HEK293 (cell line): ENCODE measurements at regions not wholly inside any gene's neighbourhood (a gene's known extent, or its start where the extent isn't known, plus 50 kb on each side); places are given as distances from the start of the nearest gene placed in this dataset.

ENCODE experiments used
- CTCF ChIA-PET: fragments of 350-600 bp; formaldehyde crosslinking; extraction: SDS; loops from one replicate; lab custom pipeline; 2021; ENCODE audit warnings: antibody characterized with exemption; lab: Yijun Ruan, JAX
- POLR2A ChIA-PET: fragments of 300-600 bp; formaldehyde crosslinking; extraction: SDS; loops from one replicate; lab custom pipeline; 2020; ENCODE audit warnings: antibody characterized with exemption, inconsistent platforms; lab: Yijun Ruan, JAX
- H3K27ac ChIP-seq: fragments of 200-500 bp; sonication (Bioruptor generic); 2 replicates; pipeline ENCODE4 v1.5.1; 2014; ENCODE audit warnings: low read depth, low read length, control low read depth, inconsistent platforms; ENCODE audit errors: extremely low read depth
- H3K36me3 ChIP-seq, 2 experiments: fragments of 200-500 bp in 1 of 2; sonication (Bioruptor generic) in 1 of 2; 1 replicate in 1 of 2; 2 replicates in 1 of 2; pipeline ENCODE4 v1.5.1; 2014 to 2017; ENCODE audit warnings: inconsistent platforms in 2 of 2, low read length in 2 of 2; ENCODE audit not compliant: control insufficient read depth in 2 of 2, insufficient read depth in 1 of 2
- H3K4me1 ChIP-seq: fragments of 200-500 bp; sonication (Bioruptor generic); 2 replicates; pipeline ENCODE4 v1.5.1; 2014; ENCODE audit warnings: mild to moderate bottlenecking, low read length, inconsistent platforms; ENCODE audit not compliant: control insufficient read depth, insufficient read depth
- H3K4me3 ChIP-seq: 2 replicates; pipeline ENCODE4 v1.5.1; 2011; ENCODE audit warnings: low read depth, mild to moderate bottlenecking, control low read depth, low read length, moderate library complexity
- H3K9me3 ChIP-seq: fragments of 200-500 bp; sonication (Bioruptor generic); 2 replicates; pipeline ENCODE4 v1.5.1; 2014; ENCODE audit warnings: low read depth, low read length, inconsistent platforms; ENCODE audit not compliant: control insufficient read depth, insufficient read depth
- HOXD13 ChIP-seq: sonication (generic); formaldehyde crosslinking; IDR thresholded peaks from 2 replicates; pipeline ENCODE4 v1.8.0; 2022; ENCODE audit warnings: missing genetic modification reagents, borderline replicate concordance
- KLF1 ChIP-seq: fragments of 450-650 bp; formaldehyde crosslinking; IDR thresholded peaks from 2 replicates; pipeline ENCODE4 v1.5.1; 2016; ENCODE audit warnings: missing biosample characterization, missing genetic modification characterization
- KLF7 ChIP-seq: fragments of 450-650 bp; formaldehyde crosslinking; IDR thresholded peaks from 2 replicates; pipeline ENCODE4 v1.5.1; 2016; ENCODE audit warnings: missing biosample characterization, missing genetic modification characterization, borderline replicate concordance
- REPIN1 ChIP-seq: fragments of 450-650 bp; formaldehyde crosslinking; IDR thresholded peaks from 2 replicates; pipeline ENCODE4 v1.5.1; 2017; ENCODE audit warnings: missing biosample characterization, missing genetic modification characterization, low read depth
- ZNF157 ChIP-seq: fragments of 450-650 bp; formaldehyde crosslinking; IDR thresholded peaks from 2 replicates; pipeline ENCODE4 v1.5.1; 2016; ENCODE audit warnings: missing biosample characterization, missing genetic modification characterization
- ZNF175 ChIP-seq: fragments of 450-650 bp; formaldehyde crosslinking; IDR thresholded peaks from 2 replicates; pipeline ENCODE4 v1.5.1; 2016; ENCODE audit warnings: missing biosample characterization, missing genetic modification characterization
- ZNF202 ChIP-seq: fragments of 450-650 bp; formaldehyde crosslinking; IDR thresholded peaks from 2 replicates; pipeline ENCODE4 v1.5.1; 2016; ENCODE audit warnings: missing biosample characterization, missing genetic modification characterization, borderline replicate concordance
- ZNF223 ChIP-seq: fragments of 450-650 bp; formaldehyde crosslinking; IDR thresholded peaks from 2 replicates; pipeline ENCODE4 v1.5.1; 2016; ENCODE audit warnings: missing biosample characterization, missing genetic modification characterization
- ZNF23 ChIP-seq: fragments of 450-650 bp; formaldehyde crosslinking; IDR thresholded peaks from 2 replicates; pipeline ENCODE4 v1.5.1; 2016; ENCODE audit warnings: missing biosample characterization, missing genetic modification characterization, borderline replicate concordance
- ZNF248 ChIP-seq: fragments of 450-650 bp; formaldehyde crosslinking; IDR thresholded peaks from 2 replicates; pipeline ENCODE4 v1.5.1; 2017; ENCODE audit warnings: missing biosample characterization, missing genetic modification characterization
- ZNF423 ChIP-seq: fragments of 450-650 bp; formaldehyde crosslinking; IDR thresholded peaks from 2 replicates; pipeline ENCODE4 v1.5.1; 2016; ENCODE audit warnings: missing biosample characterization, missing genetic modification characterization
- ZNF48 ChIP-seq: fragments of 450-650 bp; formaldehyde crosslinking; IDR thresholded peaks from 2 replicates; pipeline ENCODE4 v1.5.1; 2016; ENCODE audit warnings: missing biosample characterization, missing genetic modification characterization
- ZNF530 ChIP-seq: fragments of 450-650 bp; formaldehyde crosslinking; IDR thresholded peaks from 2 replicates; pipeline ENCODE4 v1.5.1; 2016; ENCODE audit warnings: low read depth, missing biosample characterization, missing genetic modification characterization
- ZNF654 ChIP-seq: fragments of 450-650 bp; formaldehyde crosslinking; IDR thresholded peaks from 2 replicates; pipeline ENCODE4 v1.5.1; 2016; ENCODE audit warnings: low read depth, missing biosample characterization, missing genetic modification characterization
- ZNF658 ChIP-seq: fragments of 450-650 bp; formaldehyde crosslinking; IDR thresholded peaks from 2 replicates; pipeline ENCODE4; 2016; ENCODE audit warnings: missing biosample characterization, missing genetic modification characterization
- ZNF768 ChIP-seq: fragments of 450-650 bp; formaldehyde crosslinking; IDR thresholded peaks from 2 replicates; pipeline ENCODE4 v1.5.1; 2018; ENCODE audit warnings: missing biosample characterization, mild to moderate bottlenecking, missing genetic modification characterization
- ZNF830 ChIP-seq: fragments of 450-650 bp; IDR thresholded peaks from 2 replicates; pipeline ENCODE4 v1.5.0; 2018; ENCODE audit warnings: missing biosample characterization, missing genetic modification characterization, low read depth, mild to moderate bottlenecking, moderate library complexity
- ZNF837 ChIP-seq: fragments of 450-650 bp; formaldehyde crosslinking; IDR thresholded peaks from 2 replicates; pipeline ENCODE4 v1.5.1; 2016; ENCODE audit warnings: missing biosample characterization, missing genetic modification characterization
- ZSCAN16 ChIP-seq: fragments of 450-650 bp; formaldehyde crosslinking; IDR thresholded peaks from 2 replicates; pipeline ENCODE4 v1.5.1; 2016; ENCODE audit warnings: missing biosample characterization, missing genetic modification characterization
- TF ChIP-seq, protein P1 (sequence below): fragments of 450-650 bp; formaldehyde crosslinking; IDR thresholded peaks from 2 replicates; pipeline ENCODE4 v1.5.1; 2016; ENCODE audit warnings: missing biosample characterization, missing genetic modification characterization
- TF ChIP-seq, protein P2 (sequence below): fragments of 450-650 bp; formaldehyde crosslinking; IDR thresholded peaks from 2 replicates; pipeline ENCODE4 v1.5.1; 2016; ENCODE audit warnings: missing biosample characterization, missing genetic modification characterization
- TF ChIP-seq, protein P3 (sequence below): fragments of 450-650 bp; formaldehyde crosslinking; IDR thresholded peaks from 2 replicates; pipeline ENCODE4 v1.5.1; 2017; ENCODE audit warnings: missing biosample characterization, missing genetic modification characterization
- TF ChIP-seq, protein P4 (sequence below): fragments of 450-650 bp; formaldehyde crosslinking; IDR thresholded peaks from 2 replicates; pipeline ENCODE4 v1.5.1; 2016; ENCODE audit warnings: missing biosample characterization, missing genetic modification characterization, borderline replicate concordance

DNA sequence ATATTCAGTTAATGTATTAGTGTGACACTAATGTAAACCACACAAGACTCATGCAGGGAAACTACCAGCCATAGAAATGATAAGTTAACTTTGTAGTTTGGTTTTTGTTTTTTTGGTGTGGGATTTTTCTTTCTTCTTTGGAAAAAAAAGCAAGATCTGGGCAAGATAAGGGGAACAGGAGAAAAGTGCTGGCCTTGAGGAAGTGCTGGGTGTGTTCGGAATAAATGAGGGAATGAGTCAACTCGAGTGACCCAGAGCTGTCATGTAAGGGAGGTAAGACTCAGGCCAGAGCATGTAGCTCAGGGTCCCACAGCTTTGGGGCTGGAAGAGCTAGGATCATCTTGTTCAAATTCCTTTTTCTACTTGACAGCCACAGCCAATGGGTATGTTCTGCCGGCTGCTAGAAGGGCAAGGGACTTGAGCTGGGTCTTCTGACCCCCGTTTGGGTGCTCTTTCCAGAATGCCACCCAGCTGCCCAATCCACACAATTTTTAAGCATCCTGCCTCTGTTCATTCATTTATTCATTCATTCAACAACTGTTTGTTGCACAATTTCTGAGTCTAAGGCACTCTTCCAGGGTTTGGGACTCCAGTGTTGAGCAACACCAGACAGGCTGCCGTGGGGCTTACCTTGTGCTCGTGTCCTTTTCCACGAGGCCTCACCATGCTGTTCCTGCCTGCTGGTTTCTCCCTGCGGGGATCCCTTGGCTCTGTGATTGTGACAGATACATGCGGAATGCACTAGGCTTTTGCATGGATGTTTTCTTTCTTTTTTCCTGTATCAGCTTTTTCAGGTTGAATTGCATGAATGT lies 54.5 kb downstream of the CLDN34 start:
- POLR2A ChIA-PET, result no interaction called here
- H3K27ac ChIP-seq, result no peak overlapping the region
- no peaks in the 10 kb centered on the region for H3K9me3 ChIP-seq
- TF ChIP-seq, protein P1, sequence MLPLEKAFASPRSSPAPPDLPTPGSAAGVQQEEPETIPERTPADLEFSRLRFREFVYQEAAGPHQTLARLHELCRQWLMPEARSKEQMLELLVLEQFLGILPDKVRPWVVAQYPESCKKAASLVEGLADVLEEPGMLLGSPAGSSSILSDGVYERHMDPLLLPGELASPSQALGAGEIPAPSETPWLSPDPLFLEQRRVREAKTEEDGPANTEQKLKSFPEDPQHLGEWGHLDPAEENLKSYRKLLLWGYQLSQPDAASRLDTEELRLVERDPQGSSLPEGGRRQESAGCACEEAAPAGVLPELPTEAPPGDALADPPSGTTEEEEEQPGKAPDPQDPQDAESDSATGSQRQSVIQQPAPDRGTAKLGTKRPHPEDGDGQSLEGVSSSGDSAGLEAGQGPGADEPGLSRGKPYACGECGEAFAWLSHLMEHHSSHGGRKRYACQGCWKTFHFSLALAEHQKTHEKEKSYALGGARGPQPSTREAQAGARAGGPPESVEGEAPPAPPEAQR (tag by site-specific recombination), result no peak
- no peak for TF ChIP-seq ZNF423 (tag by site-specific recombination)
- TF ChIP-seq, protein P2, sequence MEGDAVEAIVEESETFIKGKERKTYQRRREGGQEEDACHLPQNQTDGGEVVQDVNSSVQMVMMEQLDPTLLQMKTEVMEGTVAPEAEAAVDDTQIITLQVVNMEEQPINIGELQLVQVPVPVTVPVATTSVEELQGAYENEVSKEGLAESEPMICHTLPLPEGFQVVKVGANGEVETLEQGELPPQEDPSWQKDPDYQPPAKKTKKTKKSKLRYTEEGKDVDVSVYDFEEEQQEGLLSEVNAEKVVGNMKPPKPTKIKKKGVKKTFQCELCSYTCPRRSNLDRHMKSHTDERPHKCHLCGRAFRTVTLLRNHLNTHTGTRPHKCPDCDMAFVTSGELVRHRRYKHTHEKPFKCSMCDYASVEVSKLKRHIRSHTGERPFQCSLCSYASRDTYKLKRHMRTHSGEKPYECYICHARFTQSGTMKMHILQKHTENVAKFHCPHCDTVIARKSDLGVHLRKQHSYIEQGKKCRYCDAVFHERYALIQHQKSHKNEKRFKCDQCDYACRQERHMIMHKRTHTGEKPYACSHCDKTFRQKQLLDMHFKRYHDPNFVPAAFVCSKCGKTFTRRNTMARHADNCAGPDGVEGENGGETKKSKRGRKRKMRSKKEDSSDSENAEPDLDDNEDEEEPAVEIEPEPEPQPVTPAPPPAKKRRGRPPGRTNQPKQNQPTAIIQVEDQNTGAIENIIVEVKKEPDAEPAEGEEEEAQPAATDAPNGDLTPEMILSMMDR (tag by site-specific recombination), result no peak
- TF ChIP-seq ZNF48 (tag by site-specific recombination), result no peak
- TF ChIP-seq, protein P3, sequence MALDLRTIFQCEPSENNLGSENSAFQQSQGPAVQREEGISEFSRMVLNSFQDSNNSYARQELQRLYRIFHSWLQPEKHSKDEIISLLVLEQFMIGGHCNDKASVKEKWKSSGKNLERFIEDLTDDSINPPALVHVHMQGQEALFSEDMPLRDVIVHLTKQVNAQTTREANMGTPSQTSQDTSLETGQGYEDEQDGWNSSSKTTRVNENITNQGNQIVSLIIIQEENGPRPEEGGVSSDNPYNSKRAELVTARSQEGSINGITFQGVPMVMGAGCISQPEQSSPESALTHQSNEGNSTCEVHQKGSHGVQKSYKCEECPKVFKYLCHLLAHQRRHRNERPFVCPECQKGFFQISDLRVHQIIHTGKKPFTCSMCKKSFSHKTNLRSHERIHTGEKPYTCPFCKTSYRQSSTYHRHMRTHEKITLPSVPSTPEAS, result no peak
- no peak for TF ChIP-seq ZNF157
- TF ChIP-seq ZNF530 (tag by site-specific recombination), result no peak
- no peak for TF ChIP-seq ZNF837 (tag by site-specific recombination)
- no peak for TF ChIP-seq ZNF768
- TF ChIP-seq ZNF23 (tag by site-specific recombination), result no peak
- TF ChIP-seq ZNF202 (tag by site-specific recombination), result no peak
- no peak for TF ChIP-seq ZNF175 (tag by site-specific recombination)
- TF ChIP-seq REPIN1, result no peak
- TF ChIP-seq, protein P4, sequence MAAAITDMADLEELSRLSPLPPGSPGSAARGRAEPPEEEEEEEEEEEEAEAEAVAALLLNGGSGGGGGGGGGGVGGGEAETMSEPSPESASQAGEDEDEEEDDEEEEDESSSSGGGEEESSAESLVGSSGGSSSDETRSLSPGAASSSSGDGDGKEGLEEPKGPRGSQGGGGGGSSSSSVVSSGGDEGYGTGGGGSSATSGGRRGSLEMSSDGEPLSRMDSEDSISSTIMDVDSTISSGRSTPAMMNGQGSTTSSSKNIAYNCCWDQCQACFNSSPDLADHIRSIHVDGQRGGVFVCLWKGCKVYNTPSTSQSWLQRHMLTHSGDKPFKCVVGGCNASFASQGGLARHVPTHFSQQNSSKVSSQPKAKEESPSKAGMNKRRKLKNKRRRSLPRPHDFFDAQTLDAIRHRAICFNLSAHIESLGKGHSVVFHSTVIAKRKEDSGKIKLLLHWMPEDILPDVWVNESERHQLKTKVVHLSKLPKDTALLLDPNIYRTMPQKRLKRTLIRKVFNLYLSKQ (tag by site-specific recombination), result no peak
- no peak for TF ChIP-seq ZNF830
- TF ChIP-seq, all 188 proteins: peak for 0
- Histone ChIP-seq H3K4me1 (no peaks in the 10 kb centered on the region), H3K36me3 (no peaks in the 10 kb centered on the region), H3K4me3 (no peak overlapping the region)
- CTCF ChIA-PET, result interaction anchor here (0.9 kb wide), 1 partner anchor 97 kb away, joined by 4 read pairs; no protein-coding TSS in a partner anchor

DNA sequence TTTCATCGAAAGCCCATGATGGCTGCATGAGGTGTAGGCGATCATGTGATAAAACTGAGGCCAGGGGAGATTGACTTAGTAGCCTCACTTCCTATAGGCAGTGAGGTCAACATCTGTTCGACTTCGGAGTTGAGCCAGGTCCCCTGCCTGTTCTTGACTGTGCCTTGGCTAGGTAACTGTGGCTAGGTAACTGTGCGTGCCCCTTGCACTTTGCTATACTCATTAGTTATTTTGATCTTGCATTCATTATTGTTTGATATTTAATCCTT lies 55.0 kb downstream of the CLDN34 start:
- ChIA-PET CTCF (interaction anchor here (0.9 kb wide), 1 partner anchor 97 kb away, joined by 4 read pairs; no protein-coding TSS in a partner anchor), POLR2A (no interaction called here)
- Histone ChIP-seq H3K4me1 (no peaks in the 10 kb centered on the region), H3K4me3 (no peak overlapping the region), H3K36me3 (no peaks in the 10 kb centered on the region), H3K9me3 (no peaks in the 10 kb centered on the region), H3K27ac (no peak overlapping the region)
- TF ChIP-seq ZNF23 (tag by site-specific recombination), result no peak
- no peak for TF ChIP-seq ZNF837 (tag by site-specific recombination)
- TF ChIP-seq ZNF223 (tag by site-specific recombination), result no peak
- TF ChIP-seq KLF1 (tag by site-specific recombination), result no peak
- no peak for TF ChIP-seq ZNF248 (tag by site-specific recombination)
- TF ChIP-seq ZNF654 (tag by site-specific recombination), result no peak
- no peak for TF ChIP-seq HOXD13 (CRISPR knock-in tag)
- TF ChIP-seq ZNF658, result no peak
- TF ChIP-seq REPIN1, result no peak
- no peak for TF ChIP-seq ZNF423 (tag by site-specific recombination)
- no peak for TF ChIP-seq ZSCAN16 (tag by site-specific recombination)
- TF ChIP-seq KLF7 (tag by site-specific recombination), result no peak
- TF ChIP-seq, protein P2 (tag by site-specific recombination), result no peak
